ENCODE measurements at regions not wholly inside any gene's neighbourhood (a gene's known extent, or its start where the extent isn't known, plus 50 kb on each side); places are given as distances from the start of the nearest gene placed in this dataset.

DNA sequence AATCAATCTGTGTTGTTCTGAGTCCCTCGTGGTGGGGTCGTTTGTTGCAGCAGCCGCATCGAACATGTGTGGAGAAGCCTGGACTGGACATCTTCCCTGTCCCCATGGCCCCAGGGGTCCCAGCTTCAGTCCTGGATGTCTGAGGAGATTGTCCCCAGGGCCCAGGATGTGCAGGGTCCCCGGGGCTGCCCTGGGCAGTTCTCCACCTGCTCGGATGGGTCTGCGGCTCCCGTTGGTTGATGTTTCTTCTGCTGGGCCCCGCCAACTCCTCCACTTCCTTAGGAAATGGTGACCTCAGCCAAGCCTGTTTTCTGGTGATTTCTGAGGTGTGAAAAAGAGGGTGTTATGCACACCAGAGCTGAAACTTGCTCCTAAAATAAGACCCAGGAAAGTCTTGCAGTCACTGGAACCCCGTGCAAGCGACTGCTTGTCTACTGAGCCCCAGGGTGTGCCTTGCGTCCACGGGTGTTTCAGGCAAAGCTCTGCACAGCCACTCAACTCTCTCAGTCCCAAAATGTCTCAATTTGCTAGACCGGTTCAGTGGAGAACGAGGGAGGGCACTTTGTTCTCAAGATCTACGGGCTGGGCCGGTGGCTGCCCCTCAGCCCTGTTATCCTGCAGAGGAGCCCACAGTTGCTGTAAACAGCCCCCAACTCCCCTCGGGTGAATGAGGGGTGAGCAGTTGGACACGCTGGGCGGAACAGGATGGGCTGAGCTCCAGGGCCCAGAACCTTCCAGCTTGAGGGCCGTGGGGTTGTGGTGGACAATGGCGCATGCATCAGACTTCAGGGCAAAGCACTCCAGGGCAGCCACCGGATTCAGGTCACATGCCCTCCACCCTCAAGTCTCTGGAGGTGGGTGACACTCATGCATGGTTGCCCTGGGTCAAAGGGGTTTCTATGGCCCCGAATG lies 66.7 kb upstream of the OLFM1 start:
- Histone ChIP-seq H3K4me1 (no peaks in the 10 kb centered on the region), H3K36me3 (no peaks in the 10 kb centered on the region), H3K27ac (no peak overlapping the region), H3K27me3 (no peaks in the 10 kb centered on the region), H3K9me3 (no peaks in the 10 kb centered on the region), H3K4me3 (no peak overlapping the region)
- intact Hi-C loops (cut with DNase I) = no loop called here
- DNase-seq (peak; percentile 47), ATAC-seq (no peak)
- TF ChIP-seq, protein P1, sequence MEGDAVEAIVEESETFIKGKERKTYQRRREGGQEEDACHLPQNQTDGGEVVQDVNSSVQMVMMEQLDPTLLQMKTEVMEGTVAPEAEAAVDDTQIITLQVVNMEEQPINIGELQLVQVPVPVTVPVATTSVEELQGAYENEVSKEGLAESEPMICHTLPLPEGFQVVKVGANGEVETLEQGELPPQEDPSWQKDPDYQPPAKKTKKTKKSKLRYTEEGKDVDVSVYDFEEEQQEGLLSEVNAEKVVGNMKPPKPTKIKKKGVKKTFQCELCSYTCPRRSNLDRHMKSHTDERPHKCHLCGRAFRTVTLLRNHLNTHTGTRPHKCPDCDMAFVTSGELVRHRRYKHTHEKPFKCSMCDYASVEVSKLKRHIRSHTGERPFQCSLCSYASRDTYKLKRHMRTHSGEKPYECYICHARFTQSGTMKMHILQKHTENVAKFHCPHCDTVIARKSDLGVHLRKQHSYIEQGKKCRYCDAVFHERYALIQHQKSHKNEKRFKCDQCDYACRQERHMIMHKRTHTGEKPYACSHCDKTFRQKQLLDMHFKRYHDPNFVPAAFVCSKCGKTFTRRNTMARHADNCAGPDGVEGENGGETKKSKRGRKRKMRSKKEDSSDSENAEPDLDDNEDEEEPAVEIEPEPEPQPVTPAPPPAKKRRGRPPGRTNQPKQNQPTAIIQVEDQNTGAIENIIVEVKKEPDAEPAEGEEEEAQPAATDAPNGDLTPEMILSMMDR (IDR thresholded peaks at IDR 0.05) = no peak

DNA sequence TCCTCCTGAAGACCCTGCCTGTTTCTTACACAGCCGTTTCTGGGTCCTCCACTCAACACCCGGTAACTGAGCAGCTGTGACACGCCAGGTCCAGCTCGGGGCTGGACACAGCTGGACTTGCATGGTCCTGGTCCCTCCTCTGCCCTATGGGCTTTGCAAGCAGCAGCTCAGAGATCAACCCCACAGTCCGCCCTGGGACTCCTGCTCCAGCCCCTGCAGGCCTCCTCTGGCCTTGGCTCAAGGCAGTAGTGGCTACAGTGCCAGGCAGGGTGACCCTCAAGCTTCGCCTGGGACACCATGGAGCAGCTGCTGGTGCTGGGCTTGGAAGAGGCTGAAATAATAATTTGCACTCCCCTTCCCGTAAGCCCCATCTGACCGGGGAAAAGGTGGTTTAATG lies 66.1 kb upstream of the OLFM1 start:
- Histone ChIP-seq H3K36me3 (no peaks in the 10 kb centered on the region), H3K9me3 (no peaks in the 10 kb centered on the region), H3K27ac (no peak overlapping the region), H3K27me3 (no peaks in the 10 kb centered on the region), H3K4me1 (no peaks in the 10 kb centered on the region), H3K4me3 (no peak overlapping the region)
- DNase-seq (peak; percentile 51), ATAC-seq (no peak)
- TF ChIP-seq, protein P1 (IDR thresholded peaks at IDR 0.05) = no peak
- intact Hi-C loops (cut with DNase I) = no loop called here

DNA sequence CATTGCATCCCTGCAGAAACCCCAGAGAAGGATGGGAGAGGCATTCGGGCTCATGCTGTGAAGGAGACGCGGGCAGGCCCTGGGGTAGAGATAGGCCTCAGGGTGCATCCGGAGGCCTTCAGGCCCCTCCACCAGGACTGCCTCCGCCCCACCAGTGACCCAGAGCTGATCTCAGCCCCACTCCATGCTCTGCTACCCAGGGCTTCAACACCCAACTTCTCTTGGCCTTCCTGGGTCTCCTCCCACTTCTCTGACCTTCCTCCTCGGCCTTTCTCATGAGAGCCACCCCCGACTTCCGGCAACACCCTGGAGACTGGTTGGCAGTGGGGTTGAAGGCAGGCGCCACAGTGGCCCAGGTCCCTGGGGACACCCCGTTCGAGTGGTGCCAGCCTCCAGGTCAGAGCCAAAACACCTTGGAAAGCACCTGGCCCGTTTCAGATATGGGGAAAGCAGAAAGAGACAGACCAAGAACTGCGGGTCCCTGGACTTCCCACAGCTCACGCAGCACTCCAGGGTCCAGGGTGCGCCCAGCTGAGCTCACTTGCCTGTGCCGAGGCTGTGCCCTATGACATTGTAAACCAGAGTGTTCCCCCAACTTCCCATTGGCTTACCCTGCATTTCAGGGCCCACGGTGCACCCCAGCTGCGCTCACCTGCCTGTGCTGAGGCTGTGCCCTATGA lies 65.1 kb upstream of the OLFM1 start:
- H3K9me3 ChIP-seq = no peaks in the 10 kb centered on the region
- peak; percentile 37 for DNase-seq
- no peaks in the 10 kb centered on the region for H3K36me3 ChIP-seq
- no peak overlapping the region for H3K4me3 ChIP-seq
- intact Hi-C loops (cut with DNase I) = no loop called here
- ATAC-seq = no peak
- TF ChIP-seq, protein P1 (IDR thresholded peaks at IDR 0.05) = no peak
- H3K27me3 ChIP-seq = no peaks in the 10 kb centered on the region
- no peak overlapping the region for H3K27ac ChIP-seq
- no peaks in the 10 kb centered on the region for H3K4me1 ChIP-seq

DNA sequence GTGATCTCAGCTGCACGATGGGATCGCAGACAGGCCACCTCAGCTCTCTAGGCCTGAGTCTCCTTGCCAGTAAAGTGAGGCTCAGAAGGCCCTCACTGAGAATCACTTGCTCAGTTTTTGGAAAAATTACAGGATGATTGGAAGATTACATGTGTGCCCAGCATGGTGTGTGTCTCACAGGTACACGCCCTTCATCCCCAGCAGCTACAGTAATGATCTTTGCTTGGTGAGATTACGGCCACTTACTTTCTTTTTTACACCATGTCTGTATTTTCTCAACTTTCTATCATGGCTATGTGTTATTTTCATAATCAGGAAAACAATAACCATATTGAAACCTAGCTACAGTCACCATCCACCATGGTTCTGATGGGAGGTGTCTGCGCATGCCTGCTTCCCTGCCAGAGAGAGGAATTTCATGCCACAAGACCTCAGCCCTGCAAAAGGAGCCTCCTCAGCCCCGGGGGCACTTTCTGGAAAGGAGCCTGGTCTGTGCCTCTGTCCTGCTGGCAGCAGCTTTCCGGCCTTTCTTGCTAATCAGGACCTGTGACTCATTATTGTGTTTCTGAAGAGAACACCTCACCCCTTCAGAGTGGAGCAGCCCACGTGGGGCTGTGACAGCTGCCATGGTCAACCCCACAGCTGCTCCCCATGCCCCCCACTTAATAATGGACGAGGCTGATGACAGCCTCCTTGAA lies 64.2 kb upstream of the OLFM1 start:
- no peaks in the 10 kb centered on the region for H3K36me3 ChIP-seq
- intact Hi-C loops (cut with DNase I) = no loop called here
- H3K27ac ChIP-seq = no peak overlapping the region
- TF ChIP-seq, protein P1 (IDR thresholded peaks at IDR 0.05) = no peak
- DNase-seq (peak; percentile 67), ATAC-seq (peak; percentile 58)
- H3K4me1 ChIP-seq = no peaks in the 10 kb centered on the region
- no peaks in the 10 kb centered on the region for H3K9me3 ChIP-seq
- H3K27me3 ChIP-seq = no peaks in the 10 kb centered on the region
- H3K4me3 ChIP-seq = no peak overlapping the region

DNA sequence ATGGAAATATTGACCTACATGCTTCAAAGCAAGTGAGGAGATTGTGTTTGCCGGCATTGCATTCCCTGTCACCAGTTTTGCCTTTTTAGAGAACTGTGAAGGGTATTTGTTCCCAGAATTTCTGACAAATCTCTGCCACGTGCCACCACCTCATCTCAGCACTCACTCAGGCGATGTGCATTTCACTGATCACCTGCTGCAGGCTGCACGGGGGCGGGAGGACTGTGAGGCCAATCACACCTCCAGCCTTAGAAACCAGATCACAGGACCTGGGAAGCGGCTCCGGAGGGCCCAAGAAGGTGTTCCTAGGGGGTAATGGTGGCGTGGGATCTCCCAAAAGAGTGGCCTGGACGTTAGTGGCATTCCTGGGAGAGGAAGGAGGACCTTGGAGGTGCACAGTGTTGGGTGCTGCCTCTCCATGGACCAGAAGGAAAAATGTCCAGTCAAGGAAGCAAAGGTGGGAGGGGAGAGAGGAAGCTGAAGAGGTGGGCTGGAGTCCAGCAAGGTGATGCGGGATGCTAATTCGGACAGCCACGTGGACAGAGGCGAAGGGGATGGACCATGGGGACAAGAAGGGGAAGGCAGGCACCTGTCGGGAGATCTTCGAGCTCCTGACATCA lies 63.6 kb upstream of the OLFM1 start:
- Histone ChIP-seq H3K36me3 (no peaks in the 10 kb centered on the region), H3K4me1 (no peaks in the 10 kb centered on the region), H3K27ac (no peak overlapping the region), H3K9me3 (no peaks in the 10 kb centered on the region), H3K27me3 (no peaks in the 10 kb centered on the region), H3K4me3 (no peak overlapping the region)
- ATAC-seq (no peak), DNase-seq (peak; percentile 53)
- TF ChIP-seq, protein P1 (IDR thresholded peaks at IDR 0.05) = no peak
- intact Hi-C loops (cut with DNase I) = no loop called here

Measured in upper lobe of right lung (tissue), 1 donor.